Astrocyte of the cerebellum (primary cell): ENCODE measurements at regions not wholly inside any gene's neighbourhood (a gene's known extent, or its start where the extent isn't known, plus 50 kb on each side); places are given as distances from the start of the nearest gene placed in this dataset.
A peak's percentile ranks its signal among the peaks of the same experiment; 100 is the strongest.

Source experiments
- DNase-seq: peaks from one replicate; pipeline ENCODE4 v3.0.0-alpha.2; 2011; ENCODE audit warnings: low read depth
- H3K4me3 ChIP-seq: 2 replicates; pipeline ENCODE4 v1.5.1; 2011; ENCODE audit warnings: mild to moderate bottlenecking, low read depth, low read length, moderate library complexity
- in situ Hi-C: cut with HindIII; loops from 2 replicates; pipeline ENCODE4 v1.10.0; 2017; ENCODE audit warnings: low sequenced_read_pairs
- TF ChIP-seq, protein P1 (sequence below): IDR thresholded peaks from 2 replicates; pipeline ENCODE4 v1.5.1; 2012; ENCODE audit warnings: low read length, low read depth, moderate library complexity, mild to moderate bottlenecking; ENCODE audit errors: missing control alignments

DNA sequence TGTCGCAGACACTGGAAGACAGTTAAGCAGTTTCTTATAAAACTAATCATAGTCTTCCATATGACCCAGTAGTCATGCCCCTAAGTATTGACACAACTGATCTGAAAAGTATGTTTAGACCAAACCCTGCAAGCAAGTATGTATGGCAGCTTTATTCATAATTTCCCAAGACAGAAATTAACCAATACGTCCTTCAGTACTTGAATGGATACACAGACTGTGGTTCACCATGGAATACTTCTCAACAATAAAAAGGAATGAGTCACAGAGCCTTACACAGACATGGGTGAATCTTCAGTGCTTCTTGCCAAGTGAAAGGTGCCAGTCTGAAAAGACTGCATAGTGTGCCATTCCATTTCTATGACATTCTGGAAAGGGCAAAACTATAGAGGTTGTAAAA, 50.2 kb upstream of the AKR1E2 start:
- TF ChIP-seq, protein P1, sequence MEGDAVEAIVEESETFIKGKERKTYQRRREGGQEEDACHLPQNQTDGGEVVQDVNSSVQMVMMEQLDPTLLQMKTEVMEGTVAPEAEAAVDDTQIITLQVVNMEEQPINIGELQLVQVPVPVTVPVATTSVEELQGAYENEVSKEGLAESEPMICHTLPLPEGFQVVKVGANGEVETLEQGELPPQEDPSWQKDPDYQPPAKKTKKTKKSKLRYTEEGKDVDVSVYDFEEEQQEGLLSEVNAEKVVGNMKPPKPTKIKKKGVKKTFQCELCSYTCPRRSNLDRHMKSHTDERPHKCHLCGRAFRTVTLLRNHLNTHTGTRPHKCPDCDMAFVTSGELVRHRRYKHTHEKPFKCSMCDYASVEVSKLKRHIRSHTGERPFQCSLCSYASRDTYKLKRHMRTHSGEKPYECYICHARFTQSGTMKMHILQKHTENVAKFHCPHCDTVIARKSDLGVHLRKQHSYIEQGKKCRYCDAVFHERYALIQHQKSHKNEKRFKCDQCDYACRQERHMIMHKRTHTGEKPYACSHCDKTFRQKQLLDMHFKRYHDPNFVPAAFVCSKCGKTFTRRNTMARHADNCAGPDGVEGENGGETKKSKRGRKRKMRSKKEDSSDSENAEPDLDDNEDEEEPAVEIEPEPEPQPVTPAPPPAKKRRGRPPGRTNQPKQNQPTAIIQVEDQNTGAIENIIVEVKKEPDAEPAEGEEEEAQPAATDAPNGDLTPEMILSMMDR: no peak
- DNase-seq: no peak

DNA sequence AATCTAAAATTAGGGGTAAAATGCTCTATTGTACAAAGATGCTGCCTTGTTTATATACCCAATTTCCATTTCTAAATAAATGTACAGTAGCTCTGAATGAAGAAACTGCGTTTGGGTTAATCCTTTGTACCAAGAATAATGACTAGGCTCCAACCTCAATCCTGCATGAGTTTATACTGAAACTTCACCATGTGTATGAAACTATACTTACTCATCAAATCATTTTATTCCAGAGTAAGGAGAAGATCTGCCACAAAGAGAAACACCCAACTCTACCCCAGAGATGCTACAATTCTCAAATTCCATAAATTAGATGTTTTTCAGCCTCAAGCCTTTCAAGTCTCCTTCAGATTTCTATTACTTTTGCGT, 53.8 kb upstream of the AKR1E2 start:
- in situ Hi-C loops: loop anchor here (25.0 kb wide), 1 partner anchor 985 kb away; the partner anchor contains the start of gene KLF6
- TF ChIP-seq, protein P1: no peak
- DNase-seq: no peak
- H3K4me3 ChIP-seq: no peak overlapping the region

More for the DNA sequence above, 50.2 kb upstream of the AKR1E2 start:
- H3K4me3 ChIP-seq: no peak overlapping the region
- in situ Hi-C loops: no loop called here

DNA sequence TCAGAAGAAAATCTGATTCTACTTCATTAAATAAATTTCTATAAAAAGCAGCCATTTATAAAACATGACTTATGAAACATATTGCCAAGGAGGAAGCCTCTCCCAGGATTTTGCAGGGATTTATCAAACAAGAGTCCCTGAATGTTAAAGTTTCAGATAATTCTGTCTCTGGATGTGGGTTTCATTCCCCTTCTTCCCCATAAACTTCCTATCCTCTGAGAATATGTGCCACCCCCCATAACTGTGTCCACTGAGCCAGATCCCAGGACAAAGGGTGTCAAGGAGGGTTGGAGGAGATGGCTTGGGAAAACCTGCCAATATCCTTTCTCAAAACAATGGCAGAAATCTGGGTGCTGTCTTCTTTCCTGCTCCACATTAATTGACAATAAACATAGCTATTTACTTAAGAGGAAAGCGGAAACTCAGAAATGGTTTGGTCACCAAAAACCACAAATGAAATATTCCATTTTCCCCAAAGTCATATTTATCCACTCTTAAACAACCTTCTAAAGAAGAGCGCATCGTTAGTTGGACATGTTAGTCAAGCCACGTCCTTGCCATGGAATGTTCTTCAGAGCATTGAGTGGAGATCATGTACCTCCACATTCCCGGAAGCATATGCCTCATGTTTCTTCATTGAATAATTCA, 54.3 kb upstream of the AKR1E2 start:
- TF ChIP-seq, protein P1: no peak
- no peak for DNase-seq
- no peak overlapping the region for H3K4me3 ChIP-seq
- in situ Hi-C loops: loop anchor here (25.0 kb wide), 1 partner anchor 984 kb away; the partner anchor contains the start of gene KLF6

DNA sequence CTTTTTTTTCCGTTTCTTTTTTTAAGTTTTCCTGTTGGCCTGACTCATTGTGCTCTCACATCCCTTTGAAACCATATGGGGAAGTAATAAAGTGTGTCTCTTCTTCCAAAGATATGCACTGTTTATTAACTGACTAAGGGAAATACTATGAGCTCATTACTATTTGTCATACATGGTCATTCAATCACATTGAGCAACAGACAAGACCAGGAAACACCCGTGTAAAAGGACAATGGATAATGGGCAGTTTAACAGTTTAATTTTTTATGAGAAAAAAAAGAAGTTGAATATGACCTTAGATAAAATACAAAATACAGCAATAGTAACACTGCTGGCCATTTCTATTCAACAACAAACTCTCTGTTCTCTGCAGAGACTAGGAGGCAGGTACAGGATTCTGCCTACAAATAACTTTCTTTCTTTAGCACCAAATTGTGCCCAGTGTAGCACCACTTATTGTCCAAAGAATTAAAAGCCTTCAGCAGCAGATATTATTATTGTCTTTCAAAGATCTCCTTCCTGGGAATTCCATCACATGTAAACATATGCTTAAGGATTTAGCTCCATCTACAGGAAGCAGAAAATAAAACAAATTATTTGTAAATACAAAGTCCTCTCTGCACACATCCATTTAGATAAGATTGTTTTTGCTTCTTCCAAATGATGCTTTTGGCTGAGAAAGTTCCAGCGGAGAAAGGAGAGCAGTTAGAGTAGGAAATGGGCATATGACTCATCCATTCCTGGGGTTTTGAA, 55.0 kb upstream of the AKR1E2 start:
- in situ Hi-C loops: loop anchor here (25.0 kb wide), 1 partner anchor 984 kb away; the partner anchor contains the start of gene KLF6
- TF ChIP-seq, protein P1: peak; percentile 10
- no peak overlapping the region for H3K4me3 ChIP-seq
- peak; percentile 91 for DNase-seq

DNA sequence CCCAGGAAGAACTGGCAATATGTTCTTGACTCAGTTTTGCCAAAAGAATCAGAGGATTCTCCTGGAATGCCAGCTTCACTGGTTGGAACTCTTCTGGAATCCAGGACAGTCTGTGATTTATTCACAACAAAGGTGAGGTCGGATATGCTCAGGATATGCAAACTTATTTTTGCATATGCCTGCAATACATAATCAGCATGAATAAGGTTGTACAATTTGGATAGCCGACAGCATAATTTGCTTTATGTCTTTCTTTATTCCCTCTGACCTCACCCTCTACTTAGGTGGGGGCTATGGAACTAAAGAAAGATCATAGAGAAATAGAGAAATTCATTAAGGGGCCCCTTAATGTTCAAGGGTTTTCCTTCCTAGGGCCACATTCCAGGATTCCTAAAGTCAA, 57.6 kb upstream of the AKR1E2 start:
- TF ChIP-seq, protein P1: no peak
- no peak for DNase-seq
- in situ Hi-C loops: loop anchor here (5.0 to 25.0 kb wide), 3 partner anchors 526 to 1524 kb away; partner anchors contain the start of gene KLF6
- H3K4me3 ChIP-seq: no peak overlapping the region

DNA sequence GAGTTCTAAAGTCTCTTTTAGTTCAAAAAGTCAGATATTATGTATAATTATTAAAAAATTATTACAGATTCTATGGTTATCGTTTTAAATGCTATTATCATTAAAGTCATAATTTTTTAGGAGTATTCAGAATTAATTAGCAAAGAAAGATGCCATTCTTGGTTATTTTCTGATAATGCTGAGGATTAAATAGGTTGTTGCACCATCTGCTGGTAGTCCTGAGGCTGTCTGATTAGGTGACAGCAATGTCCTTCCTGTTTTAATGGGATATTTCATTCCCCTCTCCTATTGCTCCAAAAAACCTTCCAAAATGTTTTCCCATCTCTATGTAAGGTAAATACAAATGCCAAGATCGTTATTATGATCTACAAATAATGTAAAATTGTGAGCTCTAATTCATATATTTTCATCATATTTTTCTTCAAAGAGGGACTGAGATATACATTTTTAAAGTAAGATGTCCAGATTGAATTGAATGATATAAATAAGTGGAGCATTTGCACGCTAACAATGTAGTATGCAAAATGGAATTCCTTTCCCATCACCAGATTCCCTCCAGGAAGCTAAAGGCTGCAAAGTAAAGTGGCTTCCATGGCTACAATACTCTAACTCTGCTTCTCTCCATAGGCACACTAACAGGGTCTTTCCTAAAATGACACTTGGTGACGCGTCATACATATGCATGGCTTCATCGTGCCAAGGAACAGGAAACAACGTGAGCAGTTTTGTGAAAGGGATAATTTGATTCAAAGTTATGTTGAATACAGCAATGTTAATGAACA, 58.8 kb upstream of the AKR1E2 start:
- in situ Hi-C loops: loop anchor here (5.0 to 25.0 kb wide), 3 partner anchors 525 to 1522 kb away; partner anchors contain the start of gene KLF6
- no peak overlapping the region for H3K4me3 ChIP-seq
- TF ChIP-seq, protein P1: peak; percentile 70
- DNase-seq: peak; percentile 54
